Kidney epithelial cell (primary cell): ENCODE measurements at regions not wholly inside any gene's neighbourhood (a gene's known extent, or its start where the extent isn't known, plus 50 kb on each side); places are given as distances from the start of the nearest gene placed in this dataset.
"Not testable (repeated sequence)": the region's sequence is repeated elsewhere in the genome, so short reads cannot be mapped to it uniquely, and the experiment has no call there.

Experiments
- DNase-seq: peaks from one replicate; pipeline ENCODE4 v3.0.0-alpha.2; 2010; ENCODE audit warnings: low read depth
- H3K27me3 ChIP-seq: 2 replicates; pipeline ENCODE4 v1.6.0; 2011; ENCODE audit warnings: low read length; ENCODE audit not compliant: control insufficient read depth, insufficient read depth
- H3K36me3 ChIP-seq: 2 replicates; pipeline ENCODE4 v1.5.1; 2011; ENCODE audit warnings: low read length; ENCODE audit not compliant: control insufficient read depth, insufficient read depth
- H3K4me3 ChIP-seq: 2 replicates; pipeline ENCODE4 v1.5.1; 2011; ENCODE audit warnings: low read depth, mild to moderate bottlenecking, control low read depth, low read length
- TF ChIP-seq, protein P1 (sequence below): IDR thresholded peaks from 2 replicates; pipeline ENCODE4 v1.5.1; 2011; ENCODE audit warnings: mild to moderate bottlenecking, moderate library complexity, low read length, control low read depth, inconsistent platforms; ENCODE audit not compliant: insufficient read depth, poor library complexity, severe bottlenecking

DNA sequence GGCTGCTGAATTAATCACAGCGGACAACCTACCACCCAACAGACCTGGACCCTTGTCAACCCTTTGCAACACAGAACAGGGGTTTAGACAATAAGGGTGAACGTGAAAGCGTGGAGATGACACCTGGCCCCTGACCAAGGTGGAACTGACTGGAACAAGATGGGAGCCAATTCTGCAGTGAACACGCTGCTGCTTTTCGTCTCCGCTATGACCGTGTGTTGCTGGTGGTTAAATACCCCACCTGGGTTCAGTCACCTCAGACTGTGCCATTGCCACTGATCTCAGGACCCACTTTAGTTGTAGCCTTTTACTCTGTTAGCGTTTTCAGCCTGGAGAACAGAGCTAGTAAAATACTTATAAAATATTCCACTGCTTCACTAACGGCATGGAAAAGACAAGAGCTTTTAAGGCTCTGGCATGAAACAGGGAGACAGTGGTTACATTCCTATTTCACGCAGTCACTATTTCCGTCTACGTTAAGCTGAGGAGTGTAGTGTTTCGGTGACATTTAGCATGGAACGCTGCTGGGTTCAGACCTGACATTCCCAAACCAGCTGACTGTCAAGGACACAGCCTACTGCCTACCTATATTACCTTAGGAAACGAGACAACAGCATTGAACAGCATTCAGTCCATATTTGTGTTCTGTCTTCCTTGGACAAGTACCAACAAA lies 119.5 kb upstream of the PRSS1 start:
- TF ChIP-seq, protein P1, sequence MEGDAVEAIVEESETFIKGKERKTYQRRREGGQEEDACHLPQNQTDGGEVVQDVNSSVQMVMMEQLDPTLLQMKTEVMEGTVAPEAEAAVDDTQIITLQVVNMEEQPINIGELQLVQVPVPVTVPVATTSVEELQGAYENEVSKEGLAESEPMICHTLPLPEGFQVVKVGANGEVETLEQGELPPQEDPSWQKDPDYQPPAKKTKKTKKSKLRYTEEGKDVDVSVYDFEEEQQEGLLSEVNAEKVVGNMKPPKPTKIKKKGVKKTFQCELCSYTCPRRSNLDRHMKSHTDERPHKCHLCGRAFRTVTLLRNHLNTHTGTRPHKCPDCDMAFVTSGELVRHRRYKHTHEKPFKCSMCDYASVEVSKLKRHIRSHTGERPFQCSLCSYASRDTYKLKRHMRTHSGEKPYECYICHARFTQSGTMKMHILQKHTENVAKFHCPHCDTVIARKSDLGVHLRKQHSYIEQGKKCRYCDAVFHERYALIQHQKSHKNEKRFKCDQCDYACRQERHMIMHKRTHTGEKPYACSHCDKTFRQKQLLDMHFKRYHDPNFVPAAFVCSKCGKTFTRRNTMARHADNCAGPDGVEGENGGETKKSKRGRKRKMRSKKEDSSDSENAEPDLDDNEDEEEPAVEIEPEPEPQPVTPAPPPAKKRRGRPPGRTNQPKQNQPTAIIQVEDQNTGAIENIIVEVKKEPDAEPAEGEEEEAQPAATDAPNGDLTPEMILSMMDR = no peak
- Histone ChIP-seq H3K4me3 (no peak overlapping the region), H3K27me3 (no peaks in the 10 kb centered on the region), H3K36me3 (no peaks in the 10 kb centered on the region)
- DNase-seq = no peak

- DNase-seq = no peak
- Histone ChIP-seq H3K27me3 (no peaks in the 10 kb centered on the region), H3K4me3 (no peak overlapping the region), H3K36me3 (no peaks in the 10 kb centered on the region)
- TF ChIP-seq, protein P1 = no peak
These were observed 120.3 kb upstream of the PRSS1 start for GRCh38 chr7:142628945-142629344.

- not testable (repeated sequence) for H3K4me3 ChIP-seq, H3K36me3 ChIP-seq, DNase-seq, H3K27me3 ChIP-seq
These were observed 122.0 kb upstream of the PRSS1 start for GRCh38 chr7:142627223-142627622.

- DNase-seq = no peak
- TF ChIP-seq, protein P1 = peak; percentile 59
- no peak overlapping the region for H3K4me3 ChIP-seq
These were observed 122.7 kb upstream of the PRSS1 start for GRCh38 chr7:142626420-142627035.

DNA sequence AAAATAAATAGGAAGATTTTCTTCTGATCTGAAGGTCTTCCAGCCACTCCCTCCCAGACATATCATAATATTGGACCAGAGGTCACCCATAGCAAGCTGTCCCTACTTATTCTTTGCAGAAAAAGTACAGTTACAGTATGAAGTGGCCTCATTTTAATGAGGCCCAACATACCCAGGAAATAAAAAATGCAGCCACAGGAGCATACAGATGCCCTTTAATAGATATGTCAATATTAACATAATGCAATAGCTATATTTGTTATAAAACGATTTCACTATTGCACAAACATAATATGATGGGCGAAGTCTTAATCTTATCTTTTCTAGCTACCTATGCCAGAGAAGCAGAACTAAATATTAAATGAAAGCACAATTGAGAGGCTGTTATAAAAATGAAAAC lies 124.1 kb upstream of the PRSS1 start:
- H3K4me3 ChIP-seq, H3K36me3 ChIP-seq, H3K27me3 ChIP-seq, DNase-seq: not testable (repeated sequence)

More at GRCh38 chr7:142626420-142627035, 122.7 kb upstream of the PRSS1 start:
- Histone ChIP-seq H3K36me3 (no peaks in the 10 kb centered on the region), H3K27me3 (no peaks in the 10 kb centered on the region)

DNA sequence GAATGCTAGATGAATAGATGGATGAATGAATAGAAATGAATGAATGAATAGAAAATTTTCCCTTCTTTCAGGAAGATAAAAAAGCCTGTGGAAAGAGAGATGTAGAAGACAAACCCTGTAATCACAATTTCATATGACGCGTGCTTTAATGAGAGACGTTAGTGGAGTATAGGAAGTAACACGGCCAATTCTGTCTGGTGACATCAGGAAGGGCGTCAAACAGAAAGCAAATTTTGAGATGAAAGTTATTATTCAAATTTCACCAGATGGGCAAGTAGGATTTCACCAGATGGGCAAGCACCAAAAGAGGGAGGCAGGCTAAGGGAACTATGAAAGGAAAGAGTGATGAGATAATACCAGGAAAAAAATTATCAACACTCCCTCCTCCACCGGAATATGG lies 128.9 kb upstream of the PRSS1 start:
- no peak for DNase-seq

More for the DNA sequence above, 128.9 kb upstream of the PRSS1 start:
- no peaks in the 10 kb centered on the region for H3K27me3 ChIP-seq
- TF ChIP-seq, protein P1 = no peak
- no peaks in the 10 kb centered on the region for H3K36me3 ChIP-seq
- no peak overlapping the region for H3K4me3 ChIP-seq
